ENCODE measurements at regions not wholly inside any gene's neighbourhood (a gene's known extent, or its start where the extent isn't known, plus 50 kb on each side); places are given as distances from the start of the nearest gene placed in this dataset.

- Histone ChIP-seq H3K4me3 (replicated peaks in 1 of 3) (no peak overlapping the region), H3K9me3 (no peaks in the 10 kb centered on the region), H3K27ac (no peak overlapping the region), H3K4me1 (no peaks in the 10 kb centered on the region), H3K36me3 (no peaks in the 10 kb centered on the region), H3K27me3 (no peaks in the 10 kb centered on the region)
- 100% methylated on average over 1 of the region's 1 CpG for WGBS, 2 donors
- intact Hi-C loops (cut with DNase I): no loop called here
- TF ChIP-seq POLR2A (IDR thresholded peaks at IDR 0.05) (no peak), CTCF (IDR thresholded peaks at IDR 0.05) (no peak)
- DNase-seq: no peak
These were observed 81.1 kb upstream of the NYAP2 start for GRCh38 chr2:225318440-225318839.

- no peaks in the 10 kb centered on the region for H3K36me3 ChIP-seq
- no peaks in the 10 kb centered on the region for H3K4me1 ChIP-seq
- no peak for DNase-seq
- no peak overlapping the region for H3K27ac ChIP-seq
- TF ChIP-seq POLR2A (IDR thresholded peaks at IDR 0.05) (no peak), CTCF (IDR thresholded peaks at IDR 0.05) (no peak)
- H3K27me3 ChIP-seq: no peaks in the 10 kb centered on the region
- intact Hi-C loops (cut with DNase I): no loop called here
- H3K4me3 ChIP-seq (replicated peaks in 1 of 3): no peak overlapping the region
- no peaks in the 10 kb centered on the region for H3K9me3 ChIP-seq
These were observed 82.3 kb upstream of the NYAP2 start for GRCh38 chr2:225317186-225317585.

GRCh38 chr2:225310745-225311144 is 88.8 kb upstream of the NYAP2 start:
- intact Hi-C loops (cut with DNase I): no loop called here
- no peak overlapping the region for H3K27ac ChIP-seq
- H3K36me3 ChIP-seq: no peaks in the 10 kb centered on the region
- H3K4me3 ChIP-seq (replicated peaks in 1 of 3): no peak overlapping the region
- H3K9me3 ChIP-seq: no peaks in the 10 kb centered on the region
- no peak for DNase-seq
- H3K27me3 ChIP-seq: no peaks in the 10 kb centered on the region
- H3K4me1 ChIP-seq: no peaks in the 10 kb centered on the region
- TF ChIP-seq POLR2A (IDR thresholded peaks at IDR 0.05) (no peak), CTCF (IDR thresholded peaks at IDR 0.05) (no peak)

GRCh38 chr2:225309516-225309915 is 90.0 kb upstream of the NYAP2 start:
- Histone ChIP-seq H3K27ac (no peak overlapping the region), H3K36me3 (no peaks in the 10 kb centered on the region)

GRCh38 chr2:225296951-225297350 is 102.6 kb upstream of the NYAP2 start:
- no peaks in the 10 kb centered on the region for H3K4me1 ChIP-seq
- DNase-seq: no peak
- no peaks in the 10 kb centered on the region for H3K9me3 ChIP-seq
- no peak overlapping the region for H3K4me3 ChIP-seq (replicated peaks in 1 of 3)
- 24 to 48% methylated on average over 2 of the region's 2 CpGs for WGBS, 2 donors
- TF ChIP-seq CTCF (IDR thresholded peaks at IDR 0.05): no peak
- TF ChIP-seq POLR2A (IDR thresholded peaks at IDR 0.05): no peak
- no peak overlapping the region for H3K27ac ChIP-seq
- intact Hi-C loops (cut with DNase I): no loop called here
- no peaks in the 10 kb centered on the region for H3K36me3 ChIP-seq
- no peaks in the 10 kb centered on the region for H3K27me3 ChIP-seq

More at GRCh38 chr2:225309516-225309915, 90.0 kb upstream of the NYAP2 start:
- no peaks in the 10 kb centered on the region for H3K4me1 ChIP-seq
- intact Hi-C loops (cut with DNase I): no loop called here
- no peaks in the 10 kb centered on the region for H3K27me3 ChIP-seq
- no peak overlapping the region for H3K4me3 ChIP-seq (replicated peaks in 1 of 3)
- no peak for DNase-seq
- no peaks in the 10 kb centered on the region for H3K9me3 ChIP-seq
- TF ChIP-seq CTCF (IDR thresholded peaks at IDR 0.05) (no peak), POLR2A (IDR thresholded peaks at IDR 0.05) (no peak)

Data from thyroid gland (tissue), 4 donors.